ENCODE measurements at regions not wholly inside any gene's neighbourhood (a gene's known extent, or its start where the extent isn't known, plus 50 kb on each side); places are given as distances from the start of the nearest gene placed in this dataset.
"Not testable (repeated sequence)": the region's sequence is repeated elsewhere in the genome, so short reads cannot be mapped to it uniquely, and the experiment has no call there.

GRCh38 chr4:38290914-38291313, 330.7 kb downstream of the PTTG2 start:
- H3K4me3 ChIP-seq (ENCODE audit: low read depth, low read length): no peak overlapping the region
- no peaks in the 10 kb centered on the region for H3K36me3 ChIP-seq (ENCODE audit: insufficient read depth, low read length)

GRCh38 chr4:38292529-38292928, 332.3 kb downstream of the PTTG2 start:
- no peak overlapping the region for H3K4me3 ChIP-seq (ENCODE audit: low read depth, low read length)
- peaks cover 18% of the 10 kb centered on the region for H3K4me1 ChIP-seq (ENCODE audit: control insufficient read depth, insufficient read depth, low read length, unreplicated experiment)
- no peak overlapping the region for H2AFZ ChIP-seq (ENCODE audit: low read length, unreplicated experiment)
- no peaks in the 10 kb centered on the region for H3K27me3 ChIP-seq (ENCODE audit: insufficient read depth, low read length)
- H3K79me2 ChIP-seq (ENCODE audit: control insufficient read depth, insufficient read depth, low read length, unreplicated experiment): no peaks in the 10 kb centered on the region
- no peak overlapping the region for H3K27ac ChIP-seq (ENCODE audit: low read depth, low read length)
- H3K36me3 ChIP-seq (ENCODE audit: insufficient read depth, low read length): no peaks in the 10 kb centered on the region

More at GRCh38 chr4:38290914-38291313, 330.7 kb downstream of the PTTG2 start:
- H3K79me2 ChIP-seq (ENCODE audit: control insufficient read depth, insufficient read depth, low read length, unreplicated experiment): no peaks in the 10 kb centered on the region
- no peak overlapping the region for H2AFZ ChIP-seq (ENCODE audit: low read length, unreplicated experiment)
- H3K27ac ChIP-seq (ENCODE audit: low read depth, low read length): no peak overlapping the region
- H3K4me1 ChIP-seq (ENCODE audit: control insufficient read depth, insufficient read depth, low read length, unreplicated experiment): peaks cover 18% of the 10 kb centered on the region
- H3K27me3 ChIP-seq (ENCODE audit: insufficient read depth, low read length): no peaks in the 10 kb centered on the region

DNA sequence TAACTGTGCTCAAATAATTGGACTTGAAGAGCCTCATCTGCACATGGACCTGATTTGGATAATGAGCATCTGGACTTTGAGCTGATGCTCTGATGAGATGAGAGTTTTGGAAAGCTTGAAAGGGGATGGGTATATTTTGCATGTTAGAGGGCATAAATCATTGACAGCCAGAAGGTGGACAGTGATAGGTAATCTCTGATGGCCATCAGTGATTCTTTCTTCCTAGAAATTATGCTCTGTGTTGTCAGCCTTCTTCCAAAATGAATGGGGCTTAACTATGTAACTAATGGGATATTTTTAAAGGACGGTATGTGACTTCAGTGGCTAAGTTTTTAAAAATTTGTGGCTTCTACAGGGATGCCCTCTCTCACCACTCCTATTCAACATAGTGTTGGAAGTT, 334.0 kb downstream of the PTTG2 start:
- Histone ChIP-seq H3K4me3 (ENCODE audit: low read depth, low read length) (no peak overlapping the region), H3K4me1 (ENCODE audit: control insufficient read depth, insufficient read depth, low read length, unreplicated experiment) (peaks cover 17% of the 10 kb centered on the region), H3K36me3 (ENCODE audit: insufficient read depth, low read length) (peaks cover 5% of the 10 kb centered on the region; the same call in 1 of the 2 replicates), H3K79me2 (ENCODE audit: control insufficient read depth, insufficient read depth, low read length, unreplicated experiment) (no peaks in the 10 kb centered on the region), H2AFZ (ENCODE audit: low read length, unreplicated experiment) (no peak overlapping the region), H3K27ac (ENCODE audit: low read depth, low read length) (no peak overlapping the region), H3K27me3 (ENCODE audit: insufficient read depth, low read length) (0 out of 2 replicates have a peak, but pooled peaks cover 3% of the 10 kb centered on the region)

GRCh38 chr4:38297061-38297460, 336.9 kb downstream of the PTTG2 start:
- H3K27ac ChIP-seq (ENCODE audit: low read depth, low read length): no peak overlapping the region
- H3K4me1 ChIP-seq (ENCODE audit: control insufficient read depth, insufficient read depth, low read length, unreplicated experiment): no peaks in the 10 kb centered on the region
- H2AFZ ChIP-seq (ENCODE audit: low read length, unreplicated experiment): no peak overlapping the region
- H3K79me2 ChIP-seq (ENCODE audit: control insufficient read depth, insufficient read depth, low read length, unreplicated experiment): no peaks in the 10 kb centered on the region
- H3K27me3 ChIP-seq (ENCODE audit: insufficient read depth, low read length): 0 out of 2 replicates have a peak, but pooled peaks cover 6% of the 10 kb centered on the region
- H3K4me3 ChIP-seq (ENCODE audit: low read depth, low read length): no peak overlapping the region
- H3K36me3 ChIP-seq (ENCODE audit: insufficient read depth, low read length): peaks cover 7% of the 10 kb centered on the region; the same call in 1 of the 2 replicates

DNA sequence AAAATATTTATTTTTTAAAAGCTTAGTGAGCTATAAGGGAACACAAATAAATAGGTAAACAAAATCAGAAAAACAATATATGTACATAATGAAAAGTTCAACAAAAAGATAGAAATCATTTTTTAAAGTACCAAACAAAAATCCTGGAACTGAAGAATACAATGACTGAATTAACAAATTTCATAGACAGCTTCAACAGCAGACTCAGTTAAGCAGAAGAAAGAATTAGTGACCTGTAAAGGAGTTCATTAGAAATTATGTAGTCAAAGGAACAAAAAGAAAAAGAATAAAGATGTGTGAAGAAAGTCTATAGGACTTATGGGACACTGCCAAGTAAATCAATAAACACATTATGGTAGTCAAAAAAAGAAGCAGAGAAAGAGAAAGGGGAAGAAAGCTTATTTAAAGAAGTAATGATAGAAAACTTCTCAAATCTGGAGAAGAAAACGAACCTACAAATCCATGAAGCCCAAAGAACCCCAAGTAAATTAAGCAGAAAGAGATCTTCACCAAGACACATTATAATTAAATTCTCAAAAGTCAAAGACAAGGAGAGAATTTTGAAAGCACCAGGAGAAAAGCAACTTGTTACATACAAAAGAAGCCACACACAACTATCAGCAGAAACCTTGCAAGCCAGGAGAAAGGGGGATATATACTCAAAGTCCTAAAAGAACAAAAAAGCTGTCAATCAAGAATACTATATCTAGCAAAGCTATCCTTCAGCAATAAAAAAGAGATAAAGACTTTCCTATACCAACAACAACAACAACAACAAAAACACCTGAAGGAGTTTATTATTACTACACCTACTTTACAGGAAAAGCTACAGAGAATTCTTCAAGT, 338.9 kb downstream of the PTTG2 start:
- Histone ChIP-seq H3K27ac (ENCODE audit: low read depth, low read length) (no peak overlapping the region), H3K36me3 (ENCODE audit: insufficient read depth, low read length) (peaks cover 7% of the 10 kb centered on the region; the same call in 1 of the 2 replicates), H3K4me1 (ENCODE audit: control insufficient read depth, insufficient read depth, low read length, unreplicated experiment) (no peaks in the 10 kb centered on the region), H3K27me3 (ENCODE audit: insufficient read depth, low read length) (0 out of 2 replicates have a peak, but pooled peaks cover 6% of the 10 kb centered on the region), H3K79me2 (ENCODE audit: control insufficient read depth, insufficient read depth, low read length, unreplicated experiment) (no peaks in the 10 kb centered on the region), H3K4me3 (ENCODE audit: low read depth, low read length) (no peak overlapping the region), H2AFZ (ENCODE audit: low read length, unreplicated experiment) (no peak overlapping the region)

GRCh38 chr4:38302910-38303309, 342.7 kb downstream of the PTTG2 start:
- Histone ChIP-seq H2AFZ (ENCODE audit: low read length, unreplicated experiment) (no peak overlapping the region), H3K36me3 (ENCODE audit: insufficient read depth, low read length) (peaks cover 7% of the 10 kb centered on the region; the same call in 1 of the 2 replicates), H3K4me3 (ENCODE audit: low read depth, low read length) (no peak overlapping the region), H3K27me3 (ENCODE audit: insufficient read depth, low read length) (0 out of 2 replicates have a peak, but pooled peaks cover 6% of the 10 kb centered on the region), H3K79me2 (ENCODE audit: control insufficient read depth, insufficient read depth, low read length, unreplicated experiment) (no peaks in the 10 kb centered on the region), H3K27ac (ENCODE audit: low read depth, low read length) (no peak overlapping the region), H3K4me1 (ENCODE audit: control insufficient read depth, insufficient read depth, low read length, unreplicated experiment) (no peaks in the 10 kb centered on the region)

GRCh38 chr4:38304460-38304859, 344.3 kb downstream of the PTTG2 start:
- not testable (repeated sequence) for H3K36me3 ChIP-seq (ENCODE audit: insufficient read depth, low read length); H3K27ac ChIP-seq (ENCODE audit: low read depth, low read length); H2AFZ ChIP-seq (ENCODE audit: low read length, unreplicated experiment); H3K79me2 ChIP-seq (ENCODE audit: control insufficient read depth, insufficient read depth, low read length, unreplicated experiment); H3K4me3 ChIP-seq (ENCODE audit: low read depth, low read length); H3K27me3 ChIP-seq (ENCODE audit: insufficient read depth, low read length)
- H3K4me1 ChIP-seq (ENCODE audit: control insufficient read depth, insufficient read depth, low read length, unreplicated experiment): peaks cover 10% of the 10 kb centered on the region

DNA sequence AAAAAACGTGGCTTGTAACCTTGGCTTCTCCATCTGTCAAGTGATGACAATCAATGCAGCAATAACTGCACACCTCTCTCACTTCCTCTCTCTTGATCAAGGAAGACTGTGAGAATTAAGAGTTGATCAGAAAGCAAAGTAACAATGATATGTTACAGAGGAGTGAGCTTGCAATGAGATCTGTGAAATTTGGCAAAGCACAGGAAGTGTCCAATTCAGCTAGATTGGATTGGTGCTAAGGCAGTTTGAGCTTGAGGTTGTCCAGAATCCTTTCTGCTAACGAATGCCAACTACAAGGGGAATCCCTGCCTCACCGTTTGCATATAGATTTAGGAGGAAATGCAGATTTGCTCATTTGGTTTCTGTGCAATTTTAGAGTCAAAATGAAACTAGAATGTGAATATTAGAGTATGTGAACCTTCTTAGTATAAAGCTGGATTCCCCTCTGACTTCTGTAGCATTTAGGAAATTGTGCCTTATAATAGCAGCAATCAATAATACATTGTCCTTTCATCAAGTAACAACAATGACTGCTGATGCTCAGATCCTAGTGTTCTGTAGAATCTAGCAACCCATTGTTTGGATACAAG, 346.4 kb downstream of the PTTG2 start:
- Histone ChIP-seq H3K36me3 (ENCODE audit: insufficient read depth, low read length) (no peaks in the 10 kb centered on the region), H3K27ac (ENCODE audit: low read depth, low read length) (no peak overlapping the region), H3K79me2 (ENCODE audit: control insufficient read depth, insufficient read depth, low read length, unreplicated experiment) (no peaks in the 10 kb centered on the region), H3K27me3 (ENCODE audit: insufficient read depth, low read length) (no peaks in the 10 kb centered on the region), H3K4me3 (ENCODE audit: low read depth, low read length) (no peak overlapping the region), H2AFZ (ENCODE audit: low read length, unreplicated experiment) (no peak overlapping the region), H3K4me1 (ENCODE audit: control insufficient read depth, insufficient read depth, low read length, unreplicated experiment) (peaks cover 13% of the 10 kb centered on the region)

GRCh38 chr4:38308728-38309311, 348.6 kb downstream of the PTTG2 start:
- no peaks in the 10 kb centered on the region for H3K79me2 ChIP-seq (ENCODE audit: control insufficient read depth, insufficient read depth, low read length, unreplicated experiment)
- no peaks in the 10 kb centered on the region for H3K27me3 ChIP-seq (ENCODE audit: insufficient read depth, low read length)
- no peak overlapping the region for H2AFZ ChIP-seq (ENCODE audit: low read length, unreplicated experiment)
- peaks cover 16% of the 10 kb centered on the region for H3K4me1 ChIP-seq (ENCODE audit: control insufficient read depth, insufficient read depth, low read length, unreplicated experiment)
- no peaks in the 10 kb centered on the region for H3K36me3 ChIP-seq (ENCODE audit: insufficient read depth, low read length)
- H3K4me3 ChIP-seq (ENCODE audit: low read depth, low read length): no peak overlapping the region
- no peak overlapping the region for H3K27ac ChIP-seq (ENCODE audit: low read depth, low read length)

GRCh38 chr4:38309471-38309870, 349.3 kb downstream of the PTTG2 start:
- Histone ChIP-seq H3K27me3 (ENCODE audit: insufficient read depth, low read length) (no peaks in the 10 kb centered on the region), H3K27ac (ENCODE audit: low read depth, low read length) (no peak overlapping the region), H3K4me3 (ENCODE audit: low read depth, low read length) (no peak overlapping the region), H2AFZ (ENCODE audit: low read length, unreplicated experiment) (no peak overlapping the region), H3K36me3 (ENCODE audit: insufficient read depth, low read length) (no peaks in the 10 kb centered on the region), H3K4me1 (ENCODE audit: control insufficient read depth, insufficient read depth, low read length, unreplicated experiment) (peaks cover 22% of the 10 kb centered on the region), H3K79me2 (ENCODE audit: control insufficient read depth, insufficient read depth, low read length, unreplicated experiment) (no peaks in the 10 kb centered on the region)

Data from ACC112 (cell line).